ENCODE measurements at regions not wholly inside any gene's neighbourhood (a gene's known extent, or its start where the extent isn't known, plus 50 kb on each side); places are given as distances from the start of the nearest gene placed in this dataset.

GRCh38 chr10:130891066-130891465 is 420.5 kb downstream of the TCERG1L start:
- Histone ChIP-seq H2BK20ac (ENCODE audit: low read depth, low read length) (no peak overlapping the region), H3K4ac (ENCODE audit: low read depth, low read length) (no peak overlapping the region), H3K27ac (ENCODE audit: insufficient read depth, low read length) (no peak overlapping the region), H4K20me1 (ENCODE audit: insufficient read depth, low read length) (no peaks in the 10 kb centered on the region), H3K56ac (ENCODE audit: extremely low read depth, insufficient read depth, low read length) (no peak overlapping the region), H3K4me2 (ENCODE audit: low read depth, low read length) (no peak overlapping the region), H3K36me3 (ENCODE audit: control insufficient read depth, insufficient read depth, low read length) (no peaks in the 10 kb centered on the region), H3K27me3 (ENCODE audit: control insufficient read depth, insufficient read depth, low read length) (no peaks in the 10 kb centered on the region), H3K79me1 (ENCODE audit: low read depth in 1 of 2, low read length in 2 of 2) (no peaks in the 10 kb centered on the region), H3K14ac (replicated peaks; ENCODE audit: low read depth, low read length) (no peak overlapping the region), H2AFZ (replicated peaks; ENCODE audit: low read length, poor library complexity) (no peak overlapping the region), H3K9me1 (ENCODE audit: insufficient read depth, low read length) (no peaks in the 10 kb centered on the region), H2BK15ac (ENCODE audit: low read depth, low read length) (no peak overlapping the region), H2AK5ac (ENCODE audit: low read depth, low read length) (no peak overlapping the region), H3K9me3 (ENCODE audit: control insufficient read depth, insufficient read depth, low read length) (peaks cover 46% of the 10 kb centered on the region), H3K23ac (ENCODE audit: low read depth, low read length) (no peak overlapping the region), H2BK5ac (ENCODE audit: low read depth, low read length, poor library complexity, severe bottlenecking) (no peak overlapping the region), H4K8ac (ENCODE audit: low read depth in 2 of 2, low read length in 2 of 2) (no peak overlapping the region), H2AK9ac (replicated peaks; ENCODE audit: low read depth, low read length, poor library complexity) (peak overlapping the region; percentile 26), H2BK120ac (ENCODE audit: low read depth, low read length) (no peak overlapping the region), H3K4me1 (ENCODE audit: control insufficient read depth, insufficient read depth, low read length) (no peaks in the 10 kb centered on the region), H4K91ac (ENCODE audit: insufficient read depth, low read depth, low read length) (no peak overlapping the region), H3K4me3 (ENCODE audit: insufficient read depth, low read depth, low read length) (no peak overlapping the region), H3K9ac (ENCODE audit: low read depth, low read length) (no peak overlapping the region), H3K18ac (ENCODE audit: low read depth, low read length) (no peak overlapping the region), H4K5ac (ENCODE audit: low read depth, low read length) (no peak overlapping the region)
- DNase-seq (no peak), ATAC-seq (ENCODE audit: low read depth) (no peak)
- POLR2A ChIA-PET (ENCODE audit: unreplicated experiment), result no interaction called here
- CTCF ChIA-PET, result no interaction called here
- 86% methylated on average over 7 of the region's 11 CpGs; no CpG with 5 or more reads in 1 of the 2 experiments for WGBS, 2 experiments (ENCODE audit: extremely low coverage in 2 of 2, insufficient read length in 1 of 2)
- TF ChIP-seq MAZ (IDR thresholded peaks at IDR 0.05; ENCODE audit: borderline replicate concordance, low read depth, low read length) (no peak), POLR2A (IDR thresholded peaks at IDR 0.05; ENCODE audit: low read depth, low read length) (no peak), RCOR1 (IDR thresholded peaks at IDR 0.05; ENCODE audit: insufficient replicate concordance, low read length) (no peak), BHLHE40 (IDR thresholded peaks at IDR 0.05; ENCODE audit: low read depth, low read length) (no peak), MXI1 (IDR thresholded peaks at IDR 0.05; ENCODE audit: borderline replicate concordance, low read depth, low read length) (no peak), MAFK (IDR thresholded peaks at IDR 0.05; ENCODE audit: low read depth, low read length) (no peak), RAD21 (IDR thresholded peaks at IDR 0.05; ENCODE audit: low read length) (no peak), CHD1 (IDR thresholded peaks at IDR 0.05; ENCODE audit: low read depth, low read length) (no peak), FOS (IDR thresholded peaks at IDR 0.05; ENCODE audit: low read depth, low read length) (no peak), ELK1 (IDR thresholded peaks at IDR 0.05; ENCODE audit: borderline replicate concordance, low read depth, low read length) (no peak), RFX5 (IDR thresholded peaks at IDR 0.05; ENCODE audit: low read depth, low read length) (no peak), USF2 (IDR thresholded peaks at IDR 0.05; ENCODE audit: low read depth, low read length) (no peak), NFE2L2 (IDR thresholded peaks at IDR 0.05; ENCODE audit: low read depth, low read length) (no peak), CEBPB (IDR thresholded peaks at IDR 0.05; ENCODE audit: low read depth, low read length) (no peak), SMC3 (IDR thresholded peaks at IDR 0.05; ENCODE audit: low read depth, low read length) (no peak)
- TF ChIP-seq, protein P1, sequence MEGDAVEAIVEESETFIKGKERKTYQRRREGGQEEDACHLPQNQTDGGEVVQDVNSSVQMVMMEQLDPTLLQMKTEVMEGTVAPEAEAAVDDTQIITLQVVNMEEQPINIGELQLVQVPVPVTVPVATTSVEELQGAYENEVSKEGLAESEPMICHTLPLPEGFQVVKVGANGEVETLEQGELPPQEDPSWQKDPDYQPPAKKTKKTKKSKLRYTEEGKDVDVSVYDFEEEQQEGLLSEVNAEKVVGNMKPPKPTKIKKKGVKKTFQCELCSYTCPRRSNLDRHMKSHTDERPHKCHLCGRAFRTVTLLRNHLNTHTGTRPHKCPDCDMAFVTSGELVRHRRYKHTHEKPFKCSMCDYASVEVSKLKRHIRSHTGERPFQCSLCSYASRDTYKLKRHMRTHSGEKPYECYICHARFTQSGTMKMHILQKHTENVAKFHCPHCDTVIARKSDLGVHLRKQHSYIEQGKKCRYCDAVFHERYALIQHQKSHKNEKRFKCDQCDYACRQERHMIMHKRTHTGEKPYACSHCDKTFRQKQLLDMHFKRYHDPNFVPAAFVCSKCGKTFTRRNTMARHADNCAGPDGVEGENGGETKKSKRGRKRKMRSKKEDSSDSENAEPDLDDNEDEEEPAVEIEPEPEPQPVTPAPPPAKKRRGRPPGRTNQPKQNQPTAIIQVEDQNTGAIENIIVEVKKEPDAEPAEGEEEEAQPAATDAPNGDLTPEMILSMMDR (conservative IDR thresholded peaks at IDR 0.05; ENCODE audit: low read depth, low read length), result no peak
- dilution Hi-C loops (cut with HindIII; ENCODE audit: low sequenced_read_pairs, unreplicated experiment), result no loop called here
- in situ Hi-C loops (cut with MboI; ENCODE audit: low sequenced_read_pairs), result no loop called here
- intact Hi-C loops (cut with micrococcal nuclease), result no loop called here
- no TSS peak for BruUV-seq (replicated peaks)
